Parathyroid adenoma (tissue), 2 donors: ENCODE measurements at regions not wholly inside any gene's neighbourhood (a gene's known extent, or its start where the extent isn't known, plus 50 kb on each side); places are given as distances from the start of the nearest gene placed in this dataset.

ENCODE experiments used
- H2AFZ ChIP-seq: fragments of 300-600 bp; sonication (generic); one replicate; pipeline ENCODE4 v1.7.0; 2017; ENCODE audit warnings: antibody characterized with exemption, mild to moderate bottlenecking
- H3K27ac ChIP-seq: fragments of 300-600 bp; sonication (generic); one replicate; pipeline ENCODE4 v1.7.0; 2017
- H3K27me3 ChIP-seq: fragments of 300-600 bp; sonication (generic); one replicate; pipeline ENCODE4 v1.7.0; 2017; ENCODE audit warnings: low read length; ENCODE audit not compliant: control insufficient read depth, insufficient read depth
- H3K36me3 ChIP-seq: fragments of 300-600 bp; sonication (generic); one replicate; pipeline ENCODE4 v1.7.0; 2017; ENCODE audit warnings: low read length; ENCODE audit not compliant: control insufficient read depth, insufficient read depth
- H3K4me1 ChIP-seq: fragments of 300-600 bp; sonication (generic); one replicate; pipeline ENCODE4 v1.7.0; 2017; ENCODE audit warnings: control low read depth
- H3K4me2 ChIP-seq: fragments of 300-600 bp; sonication (generic); one replicate; pipeline ENCODE4 v1.7.0; 2017; ENCODE audit warnings: low read length
- H3K4me3 ChIP-seq: fragments of 300-600 bp; sonication (generic); one replicate; pipeline ENCODE4 v1.7.0; 2017; ENCODE audit warnings: low read depth, low read length
- H3K79me2 ChIP-seq: fragments of 300-600 bp; sonication (generic); one replicate; pipeline ENCODE4 v1.7.0; 2017; ENCODE audit warnings: control low read depth
- H3K9ac ChIP-seq: fragments of 300-600 bp; sonication (generic); one replicate; pipeline ENCODE4 v1.7.0; 2017; ENCODE audit warnings: mild to moderate bottlenecking
- H3K9me3 ChIP-seq: fragments of 300-600 bp; sonication (generic); one replicate; pipeline ENCODE4 v1.7.0; 2017; ENCODE audit warnings: low read length; ENCODE audit not compliant: control insufficient read depth
- TF ChIP-seq, protein P1 (sequence below): fragments of 300-600 bp; sonication (generic); IDR thresholded peaks from one replicate; pipeline ENCODE4 v1.7.0; 2017; ENCODE audit warnings: antibody characterized with exemption, mild to moderate bottlenecking
- donor health status: primary hyperparathyroidism.

DNA sequence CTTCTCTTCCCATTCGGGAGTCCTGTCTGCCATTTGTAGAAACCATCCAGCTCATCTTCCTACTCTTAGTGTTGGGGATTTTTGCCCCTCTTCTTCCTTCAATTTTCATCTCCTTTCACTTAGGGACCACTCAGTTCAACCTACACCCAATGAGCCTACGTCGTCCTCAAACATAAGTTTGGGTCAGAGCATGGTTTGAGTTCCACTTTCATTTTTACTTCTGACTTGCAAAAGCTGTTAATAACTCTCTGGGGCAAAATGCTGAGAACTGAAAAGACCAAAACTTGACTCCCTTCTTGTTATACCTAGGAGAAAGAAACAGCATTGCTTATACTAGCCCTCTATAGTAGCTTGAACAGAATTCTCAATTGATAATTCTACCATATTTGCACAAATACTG, 381.5 kb upstream of the MPDZ start:
- Histone ChIP-seq H3K4me2 (no peak overlapping the region), H3K27me3 (no peaks in the 10 kb centered on the region), H3K79me2 (no peaks in the 10 kb centered on the region), H3K27ac (no peak overlapping the region), H2AFZ (no peak overlapping the region), H3K4me3 (no peak overlapping the region), H3K4me1 (no peaks in the 10 kb centered on the region), H3K9ac (no peak overlapping the region), H3K36me3 (no peaks in the 10 kb centered on the region), H3K9me3 (no peaks in the 10 kb centered on the region)
- TF ChIP-seq, protein P1, sequence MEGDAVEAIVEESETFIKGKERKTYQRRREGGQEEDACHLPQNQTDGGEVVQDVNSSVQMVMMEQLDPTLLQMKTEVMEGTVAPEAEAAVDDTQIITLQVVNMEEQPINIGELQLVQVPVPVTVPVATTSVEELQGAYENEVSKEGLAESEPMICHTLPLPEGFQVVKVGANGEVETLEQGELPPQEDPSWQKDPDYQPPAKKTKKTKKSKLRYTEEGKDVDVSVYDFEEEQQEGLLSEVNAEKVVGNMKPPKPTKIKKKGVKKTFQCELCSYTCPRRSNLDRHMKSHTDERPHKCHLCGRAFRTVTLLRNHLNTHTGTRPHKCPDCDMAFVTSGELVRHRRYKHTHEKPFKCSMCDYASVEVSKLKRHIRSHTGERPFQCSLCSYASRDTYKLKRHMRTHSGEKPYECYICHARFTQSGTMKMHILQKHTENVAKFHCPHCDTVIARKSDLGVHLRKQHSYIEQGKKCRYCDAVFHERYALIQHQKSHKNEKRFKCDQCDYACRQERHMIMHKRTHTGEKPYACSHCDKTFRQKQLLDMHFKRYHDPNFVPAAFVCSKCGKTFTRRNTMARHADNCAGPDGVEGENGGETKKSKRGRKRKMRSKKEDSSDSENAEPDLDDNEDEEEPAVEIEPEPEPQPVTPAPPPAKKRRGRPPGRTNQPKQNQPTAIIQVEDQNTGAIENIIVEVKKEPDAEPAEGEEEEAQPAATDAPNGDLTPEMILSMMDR, result no peak

DNA sequence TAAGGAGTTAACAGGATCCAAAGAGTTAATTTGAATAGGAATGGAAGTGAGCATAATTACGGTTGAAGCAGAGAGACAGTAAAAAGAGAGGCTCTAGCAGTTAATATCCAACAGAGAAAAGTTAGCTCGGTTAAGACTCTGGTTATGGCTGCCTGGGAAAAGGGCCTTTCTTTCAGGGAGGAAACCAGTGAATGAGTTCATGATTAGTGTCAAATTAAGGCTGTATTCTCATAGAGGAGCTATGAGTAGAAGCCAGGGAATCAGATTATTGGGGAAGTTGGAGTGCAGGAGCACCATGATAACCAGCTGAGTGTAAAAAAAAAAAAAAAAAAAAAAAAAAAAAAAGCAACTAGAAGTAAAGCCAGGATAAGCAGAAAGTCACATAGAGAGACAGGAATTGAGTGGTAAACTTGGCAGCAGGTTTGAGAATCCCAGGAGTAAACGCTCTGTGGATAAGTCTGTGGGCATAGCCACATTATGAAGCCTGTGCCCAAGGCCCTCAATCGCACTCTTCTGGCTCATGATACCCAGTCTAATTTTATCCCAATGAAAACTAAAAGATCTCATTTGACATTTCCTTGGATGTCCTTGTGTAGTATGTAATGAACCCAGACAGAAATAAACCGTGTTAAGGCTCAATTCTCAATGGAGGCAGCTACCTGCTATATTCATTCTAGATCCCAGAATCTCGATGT, 372.6 kb upstream of the MPDZ start:
- Histone ChIP-seq H3K36me3 (no peaks in the 10 kb centered on the region), H2AFZ (no peak overlapping the region), H3K4me2 (no peak overlapping the region), H3K27ac (no peak overlapping the region), H3K9ac (no peak overlapping the region), H3K27me3 (no peaks in the 10 kb centered on the region), H3K4me1 (no peaks in the 10 kb centered on the region), H3K9me3 (no peaks in the 10 kb centered on the region), H3K79me2 (no peaks in the 10 kb centered on the region), H3K4me3 (no peak overlapping the region)
- TF ChIP-seq, protein P1, result no peak

GRCh38 chr9:13651526-13651925, 372.0 kb upstream of the MPDZ start:
- H3K4me1 ChIP-seq, result no peaks in the 10 kb centered on the region
- no peaks in the 10 kb centered on the region for H3K79me2 ChIP-seq
- no peak overlapping the region for H3K9ac ChIP-seq
- H3K4me3 ChIP-seq, result no peak overlapping the region
- TF ChIP-seq, protein P1, result no peak
- no peak overlapping the region for H3K27ac ChIP-seq
- no peaks in the 10 kb centered on the region for H3K36me3 ChIP-seq
- H3K9me3 ChIP-seq, result no peaks in the 10 kb centered on the region
- H3K4me2 ChIP-seq, result no peak overlapping the region
- no peaks in the 10 kb centered on the region for H3K27me3 ChIP-seq
- H2AFZ ChIP-seq, result no peak overlapping the region

DNA sequence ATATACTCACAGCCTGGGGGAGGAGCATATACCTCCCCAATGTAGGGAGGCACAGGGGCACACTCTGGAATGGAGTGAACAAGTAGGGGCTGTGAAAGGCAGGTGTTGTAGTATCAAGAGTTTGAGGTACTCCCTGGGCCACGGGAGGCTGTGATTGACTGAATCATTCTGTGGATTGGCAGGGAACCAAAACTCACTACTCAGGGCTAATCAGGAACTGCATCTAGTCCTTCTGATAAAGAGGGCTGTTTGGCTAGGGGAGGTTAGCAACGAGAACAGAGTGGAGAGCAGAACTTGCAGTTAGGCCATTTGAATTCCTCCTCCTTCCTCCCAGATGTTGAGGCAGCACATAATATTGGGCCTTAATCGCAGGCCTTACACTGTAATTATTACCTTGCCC, 369.2 kb upstream of the MPDZ start:
- H3K4me1 ChIP-seq, result no peaks in the 10 kb centered on the region
- H3K4me3 ChIP-seq, result no peak overlapping the region
- TF ChIP-seq, protein P1, result no peak
- no peaks in the 10 kb centered on the region for H3K27me3 ChIP-seq
- H3K27ac ChIP-seq, result no peak overlapping the region
- no peaks in the 10 kb centered on the region for H3K36me3 ChIP-seq
- no peak overlapping the region for H2AFZ ChIP-seq
- H3K79me2 ChIP-seq, result no peaks in the 10 kb centered on the region
- H3K4me2 ChIP-seq, result no peak overlapping the region
- no peaks in the 10 kb centered on the region for H3K9me3 ChIP-seq
- no peak overlapping the region for H3K9ac ChIP-seq

GRCh38 chr9:13648068-13648467, 368.6 kb upstream of the MPDZ start:
- Histone ChIP-seq H3K79me2 (no peaks in the 10 kb centered on the region), H3K4me2 (no peak overlapping the region), H3K27me3 (no peaks in the 10 kb centered on the region), H3K36me3 (no peaks in the 10 kb centered on the region), H3K27ac (no peak overlapping the region), H3K4me3 (no peak overlapping the region), H3K4me1 (no peaks in the 10 kb centered on the region), H3K9ac (no peak overlapping the region), H3K9me3 (no peaks in the 10 kb centered on the region), H2AFZ (no peak overlapping the region)
- TF ChIP-seq, protein P1, result no peak
